Endothelial cell of umbilical vein (primary cell): ENCODE measurements at regions not wholly inside any gene's neighbourhood (a gene's known extent, or its start where the extent isn't known, plus 50 kb on each side); places are given as distances from the start of the nearest gene placed in this dataset.

Experiments used
- JUN ChIP-seq: IDR thresholded peaks from 2 replicates; pipeline ENCODE4 v1.6.1; 2011; ENCODE audit warnings: borderline replicate concordance, low read depth; ENCODE audit not compliant: insufficient read length, insufficient read depth
- MAX ChIP-seq: IDR thresholded peaks from 2 replicates; pipeline ENCODE4 v1.6.1; 2011; ENCODE audit not compliant: insufficient read depth, insufficient read length
- POLR2A ChIP-seq: IDR thresholded peaks from 2 replicates; pipeline ENCODE4 v1.6.1; 2012; ENCODE audit warnings: low read depth, mild to moderate bottlenecking, control low read depth, low read length
- POLR2AphosphoS5 ChIP-seq: IDR thresholded peaks from 2 replicates; pipeline ENCODE4 v1.6.1; 2012; ENCODE audit warnings: low read depth, mild to moderate bottlenecking, control low read depth, low read length, moderate library complexity; ENCODE audit not compliant: insufficient read depth
- TF ChIP-seq, protein P1 (sequence below), 2 donors: IDR thresholded peaks; 1 replicate in 1 of 2; 2 replicates in 1 of 2; pipeline ENCODE4 v1.5.1; 2011; ENCODE audit warnings: low read length in 2 of 2, mild to moderate bottlenecking in 2 of 2, moderate library complexity in 2 of 2, control low read depth in 1 of 2, inconsistent platforms in 1 of 2, low read depth in 1 of 2; ENCODE audit not compliant: insufficient read depth in 1 of 2; ENCODE audit errors: extremely low read depth in 1 of 2

GRCh38 chr5:75916144-75916543 lies 167.0 kb upstream of the SV2C start:
- no peak for TF ChIP-seq POLR2A
- TF ChIP-seq, protein P1, sequence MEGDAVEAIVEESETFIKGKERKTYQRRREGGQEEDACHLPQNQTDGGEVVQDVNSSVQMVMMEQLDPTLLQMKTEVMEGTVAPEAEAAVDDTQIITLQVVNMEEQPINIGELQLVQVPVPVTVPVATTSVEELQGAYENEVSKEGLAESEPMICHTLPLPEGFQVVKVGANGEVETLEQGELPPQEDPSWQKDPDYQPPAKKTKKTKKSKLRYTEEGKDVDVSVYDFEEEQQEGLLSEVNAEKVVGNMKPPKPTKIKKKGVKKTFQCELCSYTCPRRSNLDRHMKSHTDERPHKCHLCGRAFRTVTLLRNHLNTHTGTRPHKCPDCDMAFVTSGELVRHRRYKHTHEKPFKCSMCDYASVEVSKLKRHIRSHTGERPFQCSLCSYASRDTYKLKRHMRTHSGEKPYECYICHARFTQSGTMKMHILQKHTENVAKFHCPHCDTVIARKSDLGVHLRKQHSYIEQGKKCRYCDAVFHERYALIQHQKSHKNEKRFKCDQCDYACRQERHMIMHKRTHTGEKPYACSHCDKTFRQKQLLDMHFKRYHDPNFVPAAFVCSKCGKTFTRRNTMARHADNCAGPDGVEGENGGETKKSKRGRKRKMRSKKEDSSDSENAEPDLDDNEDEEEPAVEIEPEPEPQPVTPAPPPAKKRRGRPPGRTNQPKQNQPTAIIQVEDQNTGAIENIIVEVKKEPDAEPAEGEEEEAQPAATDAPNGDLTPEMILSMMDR (IDR thresholded peaks at IDR 0.05; ENCODE audit: extremely low read depth in 1 of 2, insufficient read depth in 1 of 2, low read depth in 1 of 2, low read length in 2 of 2): no peak
- TF ChIP-seq POLR2AphosphoS5: no peak
- no peak for TF ChIP-seq MAX
- no peak for TF ChIP-seq JUN
